A549 (cell line): ENCODE measurements at regions not wholly inside any gene's neighbourhood (a gene's known extent, or its start where the extent isn't known, plus 50 kb on each side); places are given as distances from the start of the nearest gene placed in this dataset.

Experiments used
- CBX2 ChIP-seq: fragments of 200-600 bp; sonication (generic); IDR thresholded peaks from 2 replicates; pipeline ENCODE4 v1.6.1; 2016; ENCODE audit warnings: low read depth, mild to moderate bottlenecking, borderline replicate concordance
- HOXA7 ChIP-seq: fragments of 250-450 bp; sonication (Bioruptor Pico); IDR thresholded peaks from 2 replicates; pipeline ENCODE4 v1.5.0; 2020; ENCODE audit warnings: mild to moderate bottlenecking, moderate library complexity
- POLR2A ChIP-seq: IDR thresholded peaks from 2 replicates; pipeline ENCODE4 v1.6.1; 2012; ENCODE audit warnings: mild to moderate bottlenecking, low read length

DNA sequence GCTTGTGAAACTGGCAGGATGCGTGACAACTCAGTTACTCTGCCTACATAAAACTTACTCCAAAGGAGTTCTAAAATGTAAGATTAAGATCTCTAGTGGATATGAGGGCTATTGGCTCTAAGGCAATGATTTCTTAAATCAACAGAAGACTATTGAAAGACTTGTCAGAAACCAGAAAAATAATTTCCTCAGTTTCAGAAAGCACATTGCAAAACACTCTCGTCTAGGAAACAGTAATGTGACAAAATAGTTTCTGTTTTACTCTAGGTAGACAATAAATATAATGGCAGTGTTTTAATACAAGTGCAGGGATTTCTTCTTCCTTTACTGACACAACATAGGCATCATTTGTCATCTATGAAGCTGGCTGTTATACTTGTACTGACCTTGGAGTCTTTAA, 230.1 kb downstream of the KCTD12 start:
- TF ChIP-seq POLR2A (no peak), CBX2 (no peak), HOXA7 (CRISPR knock-in tag) (no peak)
